ENCODE measurements at regions not wholly inside any gene's neighbourhood (a gene's known extent, or its start where the extent isn't known, plus 50 kb on each side); places are given as distances from the start of the nearest gene placed in this dataset.
"Not testable (repeated sequence)": the region's sequence is repeated elsewhere in the genome, so short reads cannot be mapped to it uniquely, and the experiment has no call there.

- no peak for DNase-seq (ENCODE audit: low spot score)
Observed at GRCh38 chr9:26667882-26668281, 224.7 kb downstream of the CAAP1 start.

- no peak for DNase-seq (ENCODE audit: low spot score)
Observed at GRCh38 chr9:26665666-26666065, 226.9 kb downstream of the CAAP1 start.

GRCh38 chr9:26664087-26664773 lies 228.4 kb downstream of the CAAP1 start:
- DNase-seq (ENCODE audit: low spot score), result not testable (repeated sequence)

- no peak for DNase-seq (ENCODE audit: low spot score)
Observed at GRCh38 chr9:26662476-26662875, 230.1 kb downstream of the CAAP1 start.

GRCh38 chr9:26658476-26658875 lies 234.1 kb downstream of the CAAP1 start:
- no peak for DNase-seq (ENCODE audit: low spot score)

- no peak for DNase-seq (ENCODE audit: low spot score)
Observed at GRCh38 chr9:26657958-26658357, 234.6 kb downstream of the CAAP1 start.

GRCh38 chr9:26656003-26656870 lies 236.4 kb downstream of the CAAP1 start:
- no peak for DNase-seq (ENCODE audit: low spot score)

- DNase-seq (ENCODE audit: low spot score), result no peak
Observed at GRCh38 chr9:26655166-26655565, 237.4 kb downstream of the CAAP1 start.

GRCh38 chr9:26650325-26650724 lies 242.3 kb downstream of the CAAP1 start:
- no peak for DNase-seq (ENCODE audit: low spot score)

GRCh38 chr9:26643826-26644225 lies 248.8 kb downstream of the CAAP1 start:
- no peak for DNase-seq (ENCODE audit: low spot score)

GRCh38 chr9:26639761-26640160 lies 252.8 kb downstream of the CAAP1 start:
- DNase-seq (ENCODE audit: low spot score), result no peak

- DNase-seq (ENCODE audit: low spot score), result no peak
Observed at GRCh38 chr9:26637101-26637500, 255.5 kb downstream of the CAAP1 start.

- not testable (repeated sequence) for DNase-seq (ENCODE audit: low spot score)
Observed at GRCh38 chr9:26613851-26614350, 278.7 kb downstream of the CAAP1 start.

- DNase-seq (ENCODE audit: low spot score), result no peak
Observed at GRCh38 chr9:26612211-26612610, 280.4 kb downstream of the CAAP1 start.

- DNase-seq (ENCODE audit: low spot score), result no peak
Observed at GRCh38 chr9:26606756-26607155, 285.8 kb downstream of the CAAP1 start.

GRCh38 chr9:26605367-26605766 lies 287.2 kb downstream of the CAAP1 start:
- no peak for DNase-seq (ENCODE audit: low spot score)

GRCh38 chr9:26604076-26604662 lies 288.4 kb downstream of the CAAP1 start:
- DNase-seq (ENCODE audit: low spot score), result no peak

- no peak for DNase-seq (ENCODE audit: low spot score)
Observed at GRCh38 chr9:26603617-26604016, 289.0 kb downstream of the CAAP1 start.

- no peak for DNase-seq (ENCODE audit: low spot score)
Observed at GRCh38 chr9:26597542-26598149, 295.0 kb downstream of the CAAP1 start.

GRCh38 chr9:26579056-26579455 lies 313.5 kb downstream of the CAAP1 start:
- DNase-seq (ENCODE audit: low spot score), result no peak

- no peak for DNase-seq (ENCODE audit: low spot score)
Observed at GRCh38 chr9:26574898-26575440, 317.6 kb downstream of the CAAP1 start.

- DNase-seq (ENCODE audit: low spot score), result no peak
Observed at GRCh38 chr9:26574256-26574655, 318.3 kb downstream of the CAAP1 start.

All from LoVo (cell line).